IMR-90 (cell line): ENCODE measurements at regions not wholly inside any gene's neighbourhood (a gene's known extent, or its start where the extent isn't known, plus 50 kb on each side); places are given as distances from the start of the nearest gene placed in this dataset.

ENCODE experiments used
- POLR2A ChIP-seq: IDR thresholded peaks from 2 replicates; pipeline ENCODE4 v1.6.1; 2012; ENCODE audit warnings: mild to moderate bottlenecking, low read depth, low read length
- RAD21 ChIP-seq: IDR thresholded peaks from 2 replicates; pipeline ENCODE4 v1.6.1; 2012; ENCODE audit warnings: low read length, improper control_type of control experiment
- TF ChIP-seq, protein P1 (sequence below): conservative IDR thresholded peaks from 2 replicates; pipeline ENCODE4 v1.5.1; 2012; ENCODE audit warnings: mild to moderate bottlenecking, low read depth, low read length, improper control_type of control experiment

DNA sequence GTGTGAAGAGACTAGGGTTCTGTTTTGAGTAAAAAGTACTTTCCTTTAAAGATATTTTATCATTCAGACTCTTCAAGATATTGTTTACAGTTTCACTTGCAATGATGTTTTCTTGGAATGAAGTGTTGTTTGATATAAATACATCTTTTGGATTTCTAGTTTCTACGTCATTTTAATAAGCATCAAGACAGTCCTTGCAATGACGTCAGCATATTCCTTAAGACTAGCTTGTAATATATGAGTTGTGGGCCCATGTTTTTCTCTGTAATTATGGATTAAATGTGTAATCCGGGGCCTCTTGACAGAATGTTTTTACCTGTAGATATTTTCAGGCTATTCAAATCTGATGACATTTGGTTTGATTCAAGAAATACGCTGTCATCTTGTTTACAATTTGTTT, 66.1 kb downstream of the RBMX2 start:
- TF ChIP-seq RAD21 (no peak), POLR2A (no peak)
- TF ChIP-seq, protein P1, sequence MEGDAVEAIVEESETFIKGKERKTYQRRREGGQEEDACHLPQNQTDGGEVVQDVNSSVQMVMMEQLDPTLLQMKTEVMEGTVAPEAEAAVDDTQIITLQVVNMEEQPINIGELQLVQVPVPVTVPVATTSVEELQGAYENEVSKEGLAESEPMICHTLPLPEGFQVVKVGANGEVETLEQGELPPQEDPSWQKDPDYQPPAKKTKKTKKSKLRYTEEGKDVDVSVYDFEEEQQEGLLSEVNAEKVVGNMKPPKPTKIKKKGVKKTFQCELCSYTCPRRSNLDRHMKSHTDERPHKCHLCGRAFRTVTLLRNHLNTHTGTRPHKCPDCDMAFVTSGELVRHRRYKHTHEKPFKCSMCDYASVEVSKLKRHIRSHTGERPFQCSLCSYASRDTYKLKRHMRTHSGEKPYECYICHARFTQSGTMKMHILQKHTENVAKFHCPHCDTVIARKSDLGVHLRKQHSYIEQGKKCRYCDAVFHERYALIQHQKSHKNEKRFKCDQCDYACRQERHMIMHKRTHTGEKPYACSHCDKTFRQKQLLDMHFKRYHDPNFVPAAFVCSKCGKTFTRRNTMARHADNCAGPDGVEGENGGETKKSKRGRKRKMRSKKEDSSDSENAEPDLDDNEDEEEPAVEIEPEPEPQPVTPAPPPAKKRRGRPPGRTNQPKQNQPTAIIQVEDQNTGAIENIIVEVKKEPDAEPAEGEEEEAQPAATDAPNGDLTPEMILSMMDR = no peak
